Spleen (tissue), 7 donors: ENCODE measurements at regions not wholly inside any gene's neighbourhood (a gene's known extent, or its start where the extent isn't known, plus 50 kb on each side); places are given as distances from the start of the nearest gene placed in this dataset.

Experiments
- POLR2A ChIP-seq, 3 donors: fragments of 450-650 bp; IDR thresholded peaks; one replicate each; pipeline ENCODE4 v1.5.1; 2017; ENCODE audit warnings: antibody characterized with exemption in 3 of 3, mild to moderate bottlenecking in 1 of 3
- POLR2AphosphoS5 ChIP-seq, 3 donors: sonication (generic); formaldehyde crosslinking; IDR thresholded peaks; one replicate each; pipeline ENCODE4 v1.5.1; 2017; ENCODE audit warnings: antibody characterized with exemption in 3 of 3
- TF ChIP-seq, protein P1 (sequence below), 11 experiments: fragments of 200-600 bp in 7 of 11; fragments of 450-650 bp in 4 of 11; sonication (generic) in 4 of 11; IDR thresholded peaks in 8 of 11; conservative IDR thresholded peaks in 3 of 11; 1 replicate in 7 of 11; 2 replicates in 4 of 11; pipeline versions ENCODE4 v1.4.0 to v1.8.0; 2016 to 2021; ENCODE audit warnings: antibody characterized with exemption in 11 of 11, inconsistent platforms in 4 of 11, mild to moderate bottlenecking in 1 of 11
- donor health status: DM: no; HTN: no; CAD: no; lungs with moderate emphysema.
- donor health status: DM: no; HTN: no; CAD: no.
- donor health status: DM: no; HTN: no; CAD: no.

DNA sequence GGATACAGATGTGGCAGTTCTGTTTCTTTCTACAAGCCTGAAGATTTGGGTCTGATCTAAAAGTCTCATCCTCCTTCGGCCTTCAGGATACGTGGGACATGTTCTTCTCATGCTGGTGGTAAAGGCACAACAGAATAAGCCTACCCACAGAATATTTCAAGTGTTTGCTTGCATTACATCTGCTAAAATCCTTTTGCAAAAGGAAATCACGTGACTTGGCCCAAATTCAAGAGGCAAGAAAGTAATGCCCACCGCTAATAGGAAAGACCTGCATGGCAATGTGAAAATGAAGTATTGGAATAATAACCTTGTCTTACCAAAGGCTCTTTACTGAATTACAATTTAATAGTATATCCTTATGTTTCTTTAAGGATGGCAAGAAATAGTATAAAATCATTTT, 439.9 kb upstream of the TGFBR2 start:
- TF ChIP-seq POLR2AphosphoS5 (IDR thresholded peaks at IDR 0.05) (no peak), POLR2A (IDR thresholded peaks at IDR 0.05) (no peak)
- TF ChIP-seq, protein P1, sequence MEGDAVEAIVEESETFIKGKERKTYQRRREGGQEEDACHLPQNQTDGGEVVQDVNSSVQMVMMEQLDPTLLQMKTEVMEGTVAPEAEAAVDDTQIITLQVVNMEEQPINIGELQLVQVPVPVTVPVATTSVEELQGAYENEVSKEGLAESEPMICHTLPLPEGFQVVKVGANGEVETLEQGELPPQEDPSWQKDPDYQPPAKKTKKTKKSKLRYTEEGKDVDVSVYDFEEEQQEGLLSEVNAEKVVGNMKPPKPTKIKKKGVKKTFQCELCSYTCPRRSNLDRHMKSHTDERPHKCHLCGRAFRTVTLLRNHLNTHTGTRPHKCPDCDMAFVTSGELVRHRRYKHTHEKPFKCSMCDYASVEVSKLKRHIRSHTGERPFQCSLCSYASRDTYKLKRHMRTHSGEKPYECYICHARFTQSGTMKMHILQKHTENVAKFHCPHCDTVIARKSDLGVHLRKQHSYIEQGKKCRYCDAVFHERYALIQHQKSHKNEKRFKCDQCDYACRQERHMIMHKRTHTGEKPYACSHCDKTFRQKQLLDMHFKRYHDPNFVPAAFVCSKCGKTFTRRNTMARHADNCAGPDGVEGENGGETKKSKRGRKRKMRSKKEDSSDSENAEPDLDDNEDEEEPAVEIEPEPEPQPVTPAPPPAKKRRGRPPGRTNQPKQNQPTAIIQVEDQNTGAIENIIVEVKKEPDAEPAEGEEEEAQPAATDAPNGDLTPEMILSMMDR (IDR thresholded peaks at IDR 0.05 in 8 of 11, conservative IDR thresholded peaks at IDR 0.05 in 3 of 11), result no peak
